ENCODE measurements at regions not wholly inside any gene's neighbourhood (a gene's known extent, or its start where the extent isn't known, plus 50 kb on each side); places are given as distances from the start of the nearest gene placed in this dataset.

DNA sequence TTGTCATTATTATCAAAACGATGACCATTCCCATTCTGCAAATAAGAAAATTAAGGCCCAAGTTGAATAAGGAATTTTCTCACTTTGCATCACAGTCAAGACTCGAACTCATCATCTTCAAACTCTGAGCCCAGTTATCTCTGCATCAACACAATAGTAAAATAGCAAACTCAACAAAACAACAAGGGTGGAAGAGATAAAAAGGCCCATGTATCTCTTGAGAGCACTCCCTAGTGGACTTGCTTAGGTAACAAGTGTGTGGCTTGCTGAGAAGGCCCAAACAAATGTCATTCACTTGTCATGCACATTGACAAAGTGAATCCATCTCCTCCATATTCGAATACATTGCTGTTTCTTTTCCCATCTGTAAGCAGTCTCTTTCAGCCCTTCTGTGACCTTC lies 412.0 kb upstream of the MAF start:
- Mint-ChIP-seq H3K9me3 (no peaks in the 10 kb centered on the region), H3K4me1 (ENCODE audit: low read depth) (no peaks in the 10 kb centered on the region), H3K27me3 (peaks cover 5% of the 10 kb centered on the region), H3K4me3 (no peak overlapping the region), H3K27ac (no peak overlapping the region), H3K36me3 (ENCODE audit: low read depth) (no peaks in the 10 kb centered on the region)

DNA sequence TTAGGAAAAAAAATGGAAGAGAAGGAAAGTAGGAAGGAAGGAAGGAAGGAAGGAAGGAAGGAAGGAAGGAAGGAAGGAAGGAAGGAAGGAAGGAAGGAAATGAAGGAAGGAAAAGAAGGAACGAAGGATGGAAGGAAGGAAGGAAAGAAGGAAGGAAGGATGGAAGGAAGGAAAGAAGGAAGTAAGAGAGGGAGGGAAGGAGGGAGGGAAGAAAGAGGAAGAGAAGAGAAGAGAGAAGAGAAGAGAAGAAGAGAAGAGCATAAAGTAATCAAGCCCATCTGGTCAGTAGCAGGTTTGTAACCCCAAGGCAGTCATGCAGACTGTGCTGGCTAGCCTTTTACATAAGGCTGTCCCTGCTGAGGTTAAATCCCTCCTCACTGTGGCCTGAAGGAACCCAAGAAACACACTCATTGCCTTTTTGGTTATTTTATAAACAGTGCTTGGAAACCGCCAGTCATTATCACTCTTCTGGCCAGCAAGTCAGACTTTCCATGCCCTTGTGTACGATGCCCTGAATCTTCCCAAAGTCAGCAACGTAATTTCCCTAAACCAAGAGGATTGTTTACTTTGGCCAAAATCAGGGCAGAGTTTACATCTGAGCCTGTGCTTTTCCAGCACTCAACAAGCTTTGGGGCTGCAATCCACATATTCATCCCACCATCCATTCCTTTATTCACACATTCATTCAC lies 409.6 kb upstream of the MAF start:
- no peaks in the 10 kb centered on the region for H3K9me3 Mint-ChIP-seq
- H3K27ac Mint-ChIP-seq: no peak overlapping the region
- H3K36me3 Mint-ChIP-seq (ENCODE audit: low read depth): no peaks in the 10 kb centered on the region
- H3K4me3 Mint-ChIP-seq: no peak overlapping the region
- peaks cover 5% of the 10 kb centered on the region for H3K27me3 Mint-ChIP-seq
- no peaks in the 10 kb centered on the region for H3K4me1 Mint-ChIP-seq (ENCODE audit: low read depth)

DNA sequence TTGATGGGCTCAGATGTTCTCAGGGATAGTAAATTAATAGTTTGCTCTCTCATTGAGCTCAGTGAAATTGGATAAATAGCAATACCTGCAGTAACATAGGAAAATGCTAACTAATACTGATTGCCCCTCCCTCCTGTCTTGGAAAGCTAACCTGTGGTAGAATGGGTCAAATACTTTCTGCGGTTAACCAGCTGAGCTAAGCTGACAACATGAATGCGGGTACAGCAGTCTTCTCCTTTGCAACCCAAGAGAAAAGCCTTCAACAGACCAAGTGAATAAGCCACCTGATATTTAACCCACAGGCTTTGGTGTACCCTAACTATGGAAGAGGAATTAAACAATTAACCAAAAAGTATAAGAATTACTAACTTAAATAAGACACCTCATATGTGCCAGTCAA lies 408.3 kb upstream of the MAF start:
- Mint-ChIP-seq H3K27ac (no peak overlapping the region), H3K9me3 (no peaks in the 10 kb centered on the region), H3K36me3 (ENCODE audit: low read depth) (no peaks in the 10 kb centered on the region), H3K4me1 (ENCODE audit: low read depth) (no peaks in the 10 kb centered on the region), H3K4me3 (no peak overlapping the region), H3K27me3 (peaks cover 5% of the 10 kb centered on the region)

DNA sequence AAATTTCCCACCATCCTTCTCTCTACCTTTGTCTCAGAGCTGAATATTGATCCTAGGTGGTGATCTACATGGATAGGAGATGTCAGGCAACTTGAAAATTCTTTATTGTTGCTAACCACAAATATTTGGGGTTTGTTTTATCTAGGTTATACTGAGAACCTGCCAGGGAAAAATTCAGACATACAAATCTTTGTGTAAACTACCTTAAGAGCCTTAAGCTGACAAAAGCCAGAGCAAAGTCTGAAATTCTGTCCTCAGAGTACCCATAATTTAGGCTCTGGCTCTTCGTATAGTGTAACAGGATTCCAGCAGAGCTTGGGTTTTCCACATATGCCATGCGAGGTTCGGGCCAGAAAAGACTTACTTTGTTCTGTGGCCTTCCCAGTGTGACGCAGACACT lies 406.7 kb upstream of the MAF start:
- peaks cover 5% of the 10 kb centered on the region for H3K27me3 Mint-ChIP-seq
- no peaks in the 10 kb centered on the region for H3K4me1 Mint-ChIP-seq (ENCODE audit: low read depth)
- no peak overlapping the region for H3K4me3 Mint-ChIP-seq
- no peaks in the 10 kb centered on the region for H3K9me3 Mint-ChIP-seq
- no peak overlapping the region for H3K27ac Mint-ChIP-seq
- H3K36me3 Mint-ChIP-seq (ENCODE audit: low read depth): no peaks in the 10 kb centered on the region

- no peaks in the 10 kb centered on the region for H3K36me3 Mint-ChIP-seq (ENCODE audit: low read depth)
- H3K4me3 Mint-ChIP-seq: no peak overlapping the region
- H3K9me3 Mint-ChIP-seq: no peaks in the 10 kb centered on the region
- H3K27me3 Mint-ChIP-seq: peaks cover 5% of the 10 kb centered on the region
- H3K27ac Mint-ChIP-seq: no peak overlapping the region
- no peaks in the 10 kb centered on the region for H3K4me1 Mint-ChIP-seq (ENCODE audit: low read depth)
These were observed 406.0 kb upstream of the MAF start for GRCh38 chr16:80006241-80007215.

GRCh38 chr16:80004113-80004512 lies 403.6 kb upstream of the MAF start:
- Mint-ChIP-seq H3K27ac (no peak overlapping the region), H3K36me3 (ENCODE audit: low read depth) (no peaks in the 10 kb centered on the region)

DNA sequence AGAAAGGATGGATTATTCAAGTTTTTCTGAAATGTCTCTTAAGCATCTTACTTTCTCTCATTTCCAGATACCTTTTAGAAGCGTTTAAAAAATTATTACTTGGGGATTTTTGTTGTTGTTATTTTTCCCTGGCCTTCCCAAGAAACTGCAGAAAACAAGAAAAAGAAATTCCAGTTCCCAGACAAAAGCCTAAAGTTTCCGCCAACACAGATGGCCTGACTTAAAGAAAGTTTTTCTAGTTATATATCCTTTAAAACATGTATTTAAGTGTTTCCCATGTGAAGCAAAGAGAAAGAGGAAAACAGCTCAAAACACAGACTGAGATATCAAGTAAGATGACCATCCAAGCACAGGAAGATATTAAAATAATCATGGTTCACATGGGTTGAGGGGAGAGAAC lies 401.7 kb upstream of the MAF start:
- H3K9me3 Mint-ChIP-seq: no peaks in the 10 kb centered on the region
- H3K4me3 Mint-ChIP-seq: no peak overlapping the region
- H3K27ac Mint-ChIP-seq: no peak overlapping the region
- no peaks in the 10 kb centered on the region for H3K4me1 Mint-ChIP-seq (ENCODE audit: low read depth)
- no peaks in the 10 kb centered on the region for H3K36me3 Mint-ChIP-seq (ENCODE audit: low read depth)
- H3K27me3 Mint-ChIP-seq: no peaks in the 10 kb centered on the region

More at GRCh38 chr16:80004113-80004512, 403.6 kb upstream of the MAF start:
- Mint-ChIP-seq H3K27me3 (no peaks in the 10 kb centered on the region), H3K9me3 (no peaks in the 10 kb centered on the region), H3K4me3 (no peak overlapping the region), H3K4me1 (ENCODE audit: low read depth) (no peaks in the 10 kb centered on the region)

GRCh38 chr16:79998143-79998542 lies 397.6 kb upstream of the MAF start:
- Mint-ChIP-seq H3K4me1 (ENCODE audit: low read depth) (no peaks in the 10 kb centered on the region), H3K9me3 (no peaks in the 10 kb centered on the region), H3K27ac (no peak overlapping the region), H3K27me3 (no peaks in the 10 kb centered on the region), H3K36me3 (ENCODE audit: low read depth) (no peaks in the 10 kb centered on the region), H3K4me3 (no peak overlapping the region)

GRCh38 chr16:79997257-79997656 lies 396.7 kb upstream of the MAF start:
- Mint-ChIP-seq H3K4me1 (ENCODE audit: low read depth) (no peaks in the 10 kb centered on the region), H3K27me3 (no peaks in the 10 kb centered on the region), H3K27ac (no peak overlapping the region), H3K4me3 (no peak overlapping the region), H3K36me3 (ENCODE audit: low read depth) (no peaks in the 10 kb centered on the region), H3K9me3 (no peaks in the 10 kb centered on the region)

DNA sequence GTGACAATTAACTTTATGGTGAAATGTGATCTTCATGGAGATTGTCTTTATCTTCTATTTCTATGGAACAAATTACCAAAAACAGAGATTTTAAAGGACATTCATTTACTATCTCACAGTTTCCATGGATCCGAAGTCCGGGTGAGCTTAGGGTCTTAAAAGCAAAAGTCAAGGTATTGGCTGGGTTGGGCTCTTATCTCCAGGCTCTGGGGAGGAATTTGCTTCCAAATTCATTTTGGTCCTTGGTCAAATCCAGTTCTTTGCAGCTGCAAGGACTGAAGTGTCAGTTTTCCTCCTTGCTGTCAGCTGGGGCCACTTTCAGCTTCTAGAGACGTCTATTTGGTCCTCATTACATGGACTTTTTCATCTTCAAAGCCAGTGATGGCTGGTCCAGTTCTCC lies 395.8 kb upstream of the MAF start:
- Mint-ChIP-seq H3K9me3 (no peaks in the 10 kb centered on the region), H3K4me1 (ENCODE audit: low read depth) (no peaks in the 10 kb centered on the region), H3K27me3 (no peaks in the 10 kb centered on the region), H3K27ac (no peak overlapping the region), H3K36me3 (ENCODE audit: low read depth) (no peaks in the 10 kb centered on the region), H3K4me3 (no peak overlapping the region)

- H3K27ac Mint-ChIP-seq: no peak overlapping the region
These were observed 394.8 kb upstream of the MAF start for GRCh38 chr16:79995315-79995714.

DNA sequence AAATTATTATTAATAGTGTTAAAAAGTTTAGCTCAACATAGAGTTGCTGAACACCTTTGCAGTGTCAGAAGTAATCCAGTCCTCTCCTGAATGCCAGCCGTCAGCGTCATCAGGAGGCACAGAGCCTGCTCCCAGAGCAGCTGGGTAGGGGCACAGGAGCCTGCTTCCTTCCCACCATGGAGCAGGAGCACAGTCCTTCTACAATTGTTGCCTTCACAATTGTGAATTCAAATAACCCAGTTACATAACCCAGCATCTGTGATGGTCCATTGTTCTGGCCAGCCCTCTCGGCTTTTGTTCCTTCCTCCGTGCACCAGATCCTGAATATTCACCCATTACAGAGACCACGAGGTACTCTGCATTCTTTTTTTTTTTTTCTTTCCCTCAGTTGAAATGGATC lies 393.9 kb upstream of the MAF start:
- H3K4me3 Mint-ChIP-seq: no peak overlapping the region

More at GRCh38 chr16:79995315-79995714, 394.8 kb upstream of the MAF start:
- H3K27me3 Mint-ChIP-seq: no peaks in the 10 kb centered on the region
- H3K4me3 Mint-ChIP-seq: no peak overlapping the region
- no peaks in the 10 kb centered on the region for H3K36me3 Mint-ChIP-seq (ENCODE audit: low read depth)
- H3K4me1 Mint-ChIP-seq (ENCODE audit: low read depth): no peaks in the 10 kb centered on the region
- H3K9me3 Mint-ChIP-seq: no peaks in the 10 kb centered on the region

DNA sequence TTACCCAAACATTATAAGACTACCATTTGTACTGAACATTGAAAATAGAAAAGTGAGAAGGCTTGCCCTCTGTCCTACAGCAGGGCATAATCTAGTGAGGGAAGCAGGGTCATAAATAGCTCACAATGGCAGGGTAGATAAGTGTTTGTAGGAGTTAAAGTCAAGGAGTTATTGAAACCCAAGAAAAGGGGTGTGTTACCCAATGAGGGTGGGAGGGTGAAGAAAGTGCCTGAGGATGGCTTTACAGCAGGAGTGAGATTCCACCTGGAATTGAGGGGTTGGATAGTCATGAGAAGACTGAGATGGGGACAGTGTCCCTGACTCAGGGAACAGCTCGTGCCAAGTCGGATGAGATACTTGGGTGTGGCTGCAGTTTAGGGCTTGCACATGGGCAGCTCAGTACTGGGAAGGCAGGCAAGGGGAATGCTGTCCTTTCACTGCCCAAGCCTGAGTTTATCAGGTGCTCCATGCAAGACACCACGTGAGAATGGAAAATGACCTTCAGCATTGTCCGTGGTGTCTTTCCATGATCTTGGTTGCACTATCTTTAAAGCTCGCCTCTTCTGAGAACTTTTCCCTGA lies 393.2 kb upstream of the MAF start:
- Mint-ChIP-seq H3K9me3 (no peaks in the 10 kb centered on the region), H3K4me3 (no peak overlapping the region), H3K27ac (no peak overlapping the region), H3K36me3 (ENCODE audit: low read depth) (no peaks in the 10 kb centered on the region), H3K4me1 (ENCODE audit: low read depth) (no peaks in the 10 kb centered on the region), H3K27me3 (no peaks in the 10 kb centered on the region)

More for the DNA sequence above, 393.9 kb upstream of the MAF start:
- H3K9me3 Mint-ChIP-seq: no peaks in the 10 kb centered on the region
- no peaks in the 10 kb centered on the region for H3K36me3 Mint-ChIP-seq (ENCODE audit: low read depth)
- no peak overlapping the region for H3K27ac Mint-ChIP-seq
- no peaks in the 10 kb centered on the region for H3K4me1 Mint-ChIP-seq (ENCODE audit: low read depth)
- no peaks in the 10 kb centered on the region for H3K27me3 Mint-ChIP-seq

DNA sequence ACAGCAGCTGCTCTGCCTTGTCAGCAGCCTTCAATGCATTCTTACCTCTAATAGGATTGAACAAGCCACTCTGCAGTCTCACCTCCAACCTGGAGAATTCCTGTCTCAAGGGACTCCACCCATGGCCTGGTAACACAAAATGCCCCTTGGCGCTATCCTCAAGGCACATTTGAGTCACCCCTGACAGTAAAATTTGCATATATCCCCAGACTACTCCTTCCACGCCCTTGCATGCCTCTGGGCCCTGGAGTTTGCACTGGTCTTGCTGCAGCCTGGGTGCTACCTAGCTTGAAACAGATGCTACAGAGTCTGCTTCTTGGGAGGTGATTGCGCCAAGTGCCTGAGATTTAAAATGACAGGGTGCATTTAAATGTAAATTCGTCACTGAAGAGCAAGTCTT lies 391.4 kb upstream of the MAF start:
- no peaks in the 10 kb centered on the region for H3K36me3 Mint-ChIP-seq (ENCODE audit: low read depth)
- no peaks in the 10 kb centered on the region for H3K9me3 Mint-ChIP-seq
- no peak overlapping the region for H3K27ac Mint-ChIP-seq

DNA sequence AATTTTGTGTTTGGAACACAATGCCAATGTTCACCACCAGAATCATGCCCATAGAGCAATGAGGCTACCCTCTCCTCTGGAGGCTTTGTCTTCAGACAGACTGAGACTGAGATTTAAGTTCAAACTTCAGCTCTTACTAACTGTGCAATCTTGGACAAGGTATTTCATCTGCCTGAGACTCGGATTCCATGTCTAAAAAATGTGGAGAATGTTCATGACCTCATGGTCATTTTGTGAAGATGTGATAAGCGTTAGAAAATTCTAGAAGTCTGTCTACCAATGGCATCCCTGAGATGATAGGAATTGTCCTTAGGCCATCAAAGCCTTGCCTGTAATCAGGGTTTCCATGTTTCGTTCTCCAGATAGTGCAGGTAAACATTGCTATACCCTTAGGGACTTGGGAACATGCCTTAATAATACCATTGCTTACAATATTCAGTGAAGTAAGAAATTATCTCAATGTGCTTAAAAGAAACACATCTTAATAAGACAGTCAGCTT lies 388.2 kb upstream of the MAF start:
- no peaks in the 10 kb centered on the region for H3K36me3 Mint-ChIP-seq (ENCODE audit: low read depth)
- H3K4me1 Mint-ChIP-seq (ENCODE audit: low read depth): no peaks in the 10 kb centered on the region
- H3K9me3 Mint-ChIP-seq: no peaks in the 10 kb centered on the region
- H3K27me3 Mint-ChIP-seq: no peaks in the 10 kb centered on the region
- no peak overlapping the region for H3K4me3 Mint-ChIP-seq
- no peak overlapping the region for H3K27ac Mint-ChIP-seq

More for the DNA sequence above, 391.4 kb upstream of the MAF start:
- Mint-ChIP-seq H3K4me1 (ENCODE audit: low read depth) (no peaks in the 10 kb centered on the region), H3K27me3 (no peaks in the 10 kb centered on the region), H3K4me3 (no peak overlapping the region)
